SU-DHL-6 (cell line): ENCODE measurements at regions not wholly inside any gene's neighbourhood (a gene's known extent, or its start where the extent isn't known, plus 50 kb on each side); places are given as distances from the start of the nearest gene placed in this dataset.

ENCODE experiments used
- H2AFZ ChIP-seq: fragments of 200-600 bp; sonication (generic); 2 replicates; pipeline ENCODE4 v1.6.1; 2014; ENCODE audit warnings: low read depth, mild to moderate bottlenecking, moderate library complexity, mixed read lengths, antibody characterized with exemption, low read length; ENCODE audit not compliant: severe bottlenecking
- H3F3A ChIP-seq: fragments of 200-600 bp; shearing (Covaris generic); 2 replicates; pipeline ENCODE4 v1.6.0; 2016; ENCODE audit warnings: antibody characterized with exemption, mild to moderate bottlenecking; ENCODE audit not compliant: insufficient read depth
- H3K27ac ChIP-seq: fragments of 200-600 bp; sonication (generic); 2 replicates; pipeline ENCODE4 v1.5.1; 2016; ENCODE audit warnings: low read depth, mild to moderate bottlenecking, low read length, moderate library complexity, mixed read lengths
- H3K27me3 ChIP-seq: fragments of 200-600 bp; sonication (generic), shearing (Covaris generic); 2 replicates; pipeline ENCODE4 v1.6.0; 2014; ENCODE audit warnings: mild to moderate bottlenecking, low read length
- H3K36me3 ChIP-seq: fragments of 200-600 bp; sonication (generic); 2 replicates; pipeline ENCODE4 v1.6.1; 2014; ENCODE audit warnings: mild to moderate bottlenecking, low read length, mixed read lengths
- H3K4me2 ChIP-seq: fragments of 300-600, 200-600 bp; shearing (Covaris generic), sonication (generic); 2 replicates; pipeline ENCODE4 v1.6.0; 2014; ENCODE audit warnings: low read length, low read depth, mild to moderate bottlenecking; ENCODE audit not compliant: poor library complexity, severe bottlenecking
- H3K4me3 ChIP-seq: fragments of 200-600 bp; sonication (generic); 2 replicates; pipeline ENCODE4 v1.5.1; 2014; ENCODE audit warnings: antibody characterized with exemption, low read length, mild to moderate bottlenecking, mixed read lengths; ENCODE audit not compliant: insufficient read depth, poor library complexity, severe bottlenecking
- H3K79me2 ChIP-seq: fragments of 200-600 bp; sonication (generic); 2 replicates; pipeline ENCODE4 v1.6.1; 2014; ENCODE audit warnings: mild to moderate bottlenecking, low read length, moderate library complexity; ENCODE audit not compliant: insufficient read depth
- H3K9ac ChIP-seq: fragments of 200-600 bp; sonication (generic); 2 replicates; pipeline ENCODE4 v1.7.0; 2014; ENCODE audit warnings: mild to moderate bottlenecking, low read length
- H3K9me2 ChIP-seq: fragments of 200-600 bp; sonication (generic); replicated peaks from 2 replicates; pipeline ENCODE4 v1.6.1; 2014; ENCODE audit warnings: low read length; ENCODE audit not compliant: insufficient read depth
- H3K9me3 ChIP-seq: fragments of 200-600 bp; sonication (generic); 2 replicates; pipeline ENCODE4 v1.6.1; 2014; ENCODE audit warnings: low read length, mixed read lengths; ENCODE audit not compliant: insufficient read depth
- H4K20me1 ChIP-seq: fragments of 200-600 bp; sonication (generic); 2 replicates; pipeline ENCODE4 v1.6.1; 2014; ENCODE audit warnings: low read depth, mild to moderate bottlenecking, antibody characterized with exemption, low read length, moderate library complexity, mixed read lengths
- EZH2phosphoT487 ChIP-seq: fragments of 200-600 bp; sonication (generic), shearing (Covaris generic); conservative IDR thresholded peaks from 2 replicates; pipeline ENCODE4 v1.6.1; 2018; ENCODE audit warnings: mild to moderate bottlenecking, antibody characterized with exemption, low read length, moderate library complexity, mixed read lengths
- TF ChIP-seq, protein P1 (sequence below): fragments of 200-600 bp; sonication (generic); IDR thresholded peaks from one replicate; pipeline ENCODE4 v1.5.1; 2017; ENCODE audit warnings: antibody characterized with exemption, mild to moderate bottlenecking, low read length, moderate library complexity; ENCODE audit not compliant: insufficient read depth, poor library complexity, severe bottlenecking

- Histone ChIP-seq H3K36me3 (no peaks in the 10 kb centered on the region), H3K4me2 (no peak overlapping the region), H3K27ac (no peak overlapping the region), H3K4me3 (no peak overlapping the region), H2AFZ (no peak overlapping the region), H3K27me3 (no peaks in the 10 kb centered on the region), H3K9me2 (no peaks in the 10 kb centered on the region), H4K20me1 (no peaks in the 10 kb centered on the region), H3K9me3 (no peaks in the 10 kb centered on the region), H3K79me2 (no peaks in the 10 kb centered on the region), H3K9ac (no peak overlapping the region), H3F3A (no peaks in the 10 kb centered on the region)
- TF ChIP-seq, protein P1, sequence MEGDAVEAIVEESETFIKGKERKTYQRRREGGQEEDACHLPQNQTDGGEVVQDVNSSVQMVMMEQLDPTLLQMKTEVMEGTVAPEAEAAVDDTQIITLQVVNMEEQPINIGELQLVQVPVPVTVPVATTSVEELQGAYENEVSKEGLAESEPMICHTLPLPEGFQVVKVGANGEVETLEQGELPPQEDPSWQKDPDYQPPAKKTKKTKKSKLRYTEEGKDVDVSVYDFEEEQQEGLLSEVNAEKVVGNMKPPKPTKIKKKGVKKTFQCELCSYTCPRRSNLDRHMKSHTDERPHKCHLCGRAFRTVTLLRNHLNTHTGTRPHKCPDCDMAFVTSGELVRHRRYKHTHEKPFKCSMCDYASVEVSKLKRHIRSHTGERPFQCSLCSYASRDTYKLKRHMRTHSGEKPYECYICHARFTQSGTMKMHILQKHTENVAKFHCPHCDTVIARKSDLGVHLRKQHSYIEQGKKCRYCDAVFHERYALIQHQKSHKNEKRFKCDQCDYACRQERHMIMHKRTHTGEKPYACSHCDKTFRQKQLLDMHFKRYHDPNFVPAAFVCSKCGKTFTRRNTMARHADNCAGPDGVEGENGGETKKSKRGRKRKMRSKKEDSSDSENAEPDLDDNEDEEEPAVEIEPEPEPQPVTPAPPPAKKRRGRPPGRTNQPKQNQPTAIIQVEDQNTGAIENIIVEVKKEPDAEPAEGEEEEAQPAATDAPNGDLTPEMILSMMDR, result no peak
- no peak for TF ChIP-seq EZH2phosphoT487
Measured at GRCh38 chr7:115359955-115360354, 438.1 kb downstream of the MDFIC start.

GRCh38 chr7:115359119-115359518 is 437.2 kb downstream of the MDFIC start:
- H3K4me2 ChIP-seq, result no peak overlapping the region
- H3K79me2 ChIP-seq, result no peaks in the 10 kb centered on the region
- no peaks in the 10 kb centered on the region for H3K36me3 ChIP-seq
- TF ChIP-seq, protein P1, result no peak
- TF ChIP-seq EZH2phosphoT487, result no peak
- H3K9me2 ChIP-seq, result no peaks in the 10 kb centered on the region
- no peaks in the 10 kb centered on the region for H3K9me3 ChIP-seq
- H3K4me3 ChIP-seq, result no peak overlapping the region
- H3K27me3 ChIP-seq, result no peaks in the 10 kb centered on the region
- H2AFZ ChIP-seq, result no peak overlapping the region
- H4K20me1 ChIP-seq, result no peaks in the 10 kb centered on the region
- H3F3A ChIP-seq, result no peaks in the 10 kb centered on the region
- H3K9ac ChIP-seq, result no peak overlapping the region
- H3K27ac ChIP-seq, result no peak overlapping the region

GRCh38 chr7:115357703-115357999 is 435.8 kb downstream of the MDFIC start:
- no peaks in the 10 kb centered on the region for H3K9me3 ChIP-seq
- H3K4me3 ChIP-seq, result no peak overlapping the region
- H3F3A ChIP-seq, result no peaks in the 10 kb centered on the region
- no peaks in the 10 kb centered on the region for H4K20me1 ChIP-seq
- H3K27me3 ChIP-seq, result no peaks in the 10 kb centered on the region
- no peaks in the 10 kb centered on the region for H3K36me3 ChIP-seq
- no peaks in the 10 kb centered on the region for H3K79me2 ChIP-seq
- no peak overlapping the region for H3K4me2 ChIP-seq
- H2AFZ ChIP-seq, result no peak overlapping the region
- no peak overlapping the region for H3K27ac ChIP-seq
- no peak for TF ChIP-seq EZH2phosphoT487
- TF ChIP-seq, protein P1, result no peak
- no peaks in the 10 kb centered on the region for H3K9me2 ChIP-seq
- H3K9ac ChIP-seq, result no peak overlapping the region
